HEK293 (cell line): ENCODE measurements at regions not wholly inside any gene's neighbourhood (a gene's known extent, or its start where the extent isn't known, plus 50 kb on each side); places are given as distances from the start of the nearest gene placed in this dataset.

Source experiments
- CTCF ChIA-PET: fragments of 350-600 bp; formaldehyde crosslinking; extraction: SDS; loops from one replicate; lab custom pipeline; 2021; ENCODE audit warnings: antibody characterized with exemption; lab: Yijun Ruan, JAX
- POLR2A ChIA-PET: fragments of 300-600 bp; formaldehyde crosslinking; extraction: SDS; loops from one replicate; lab custom pipeline; 2020; ENCODE audit warnings: antibody characterized with exemption, inconsistent platforms; lab: Yijun Ruan, JAX
- H3K27ac ChIP-seq: fragments of 200-500 bp; sonication (Bioruptor generic); 2 replicates; pipeline ENCODE4 v1.5.1; 2014; ENCODE audit warnings: low read depth, low read length, control low read depth, inconsistent platforms; ENCODE audit errors: extremely low read depth
- H3K36me3 ChIP-seq, 2 experiments: fragments of 200-500 bp in 1 of 2; sonication (Bioruptor generic) in 1 of 2; 1 replicate in 1 of 2; 2 replicates in 1 of 2; pipeline ENCODE4 v1.5.1; 2014 to 2017; ENCODE audit warnings: inconsistent platforms in 2 of 2, low read length in 2 of 2; ENCODE audit not compliant: control insufficient read depth in 2 of 2, insufficient read depth in 1 of 2
- H3K4me1 ChIP-seq: fragments of 200-500 bp; sonication (Bioruptor generic); 2 replicates; pipeline ENCODE4 v1.5.1; 2014; ENCODE audit warnings: mild to moderate bottlenecking, low read length, inconsistent platforms; ENCODE audit not compliant: control insufficient read depth, insufficient read depth
- H3K4me3 ChIP-seq: 2 replicates; pipeline ENCODE4 v1.5.1; 2011; ENCODE audit warnings: low read depth, mild to moderate bottlenecking, control low read depth, low read length, moderate library complexity
- H3K9me3 ChIP-seq: fragments of 200-500 bp; sonication (Bioruptor generic); 2 replicates; pipeline ENCODE4 v1.5.1; 2014; ENCODE audit warnings: low read depth, low read length, inconsistent platforms; ENCODE audit not compliant: control insufficient read depth, insufficient read depth
- BCL6B ChIP-seq: fragments of 450-650 bp; formaldehyde crosslinking; IDR thresholded peaks from 2 replicates; pipeline ENCODE4 v1.5.1; 2017; ENCODE audit warnings: missing biosample characterization, missing genetic modification characterization
- KLF1 ChIP-seq: fragments of 450-650 bp; formaldehyde crosslinking; IDR thresholded peaks from 2 replicates; pipeline ENCODE4 v1.5.1; 2016; ENCODE audit warnings: missing biosample characterization, missing genetic modification characterization
- KLF16 ChIP-seq: fragments of 450-650 bp; formaldehyde crosslinking; IDR thresholded peaks from 2 replicates; pipeline ENCODE4 v1.5.1; 2017; ENCODE audit warnings: missing biosample characterization, missing genetic modification characterization
- MZF1 ChIP-seq: fragments of 450-650 bp; formaldehyde crosslinking; IDR thresholded peaks from 2 replicates; pipeline ENCODE4 v1.5.1; 2017; ENCODE audit warnings: missing biosample characterization, missing genetic modification characterization, borderline replicate concordance
- REPIN1 ChIP-seq: fragments of 450-650 bp; formaldehyde crosslinking; IDR thresholded peaks from 2 replicates; pipeline ENCODE4 v1.5.1; 2017; ENCODE audit warnings: missing biosample characterization, missing genetic modification characterization, low read depth
- YY1 ChIP-seq: fragments of 450-650 bp; formaldehyde crosslinking; IDR thresholded peaks from 2 replicates; pipeline ENCODE4 v1.5.1; 2018; ENCODE audit warnings: missing biosample characterization, missing genetic modification characterization
- YY2 ChIP-seq: fragments of 450-650 bp; formaldehyde crosslinking; IDR thresholded peaks from 2 replicates; pipeline ENCODE4 v1.5.1; 2016; ENCODE audit warnings: missing biosample characterization, missing genetic modification characterization
- ZFHX2 ChIP-seq: fragments of 450-650 bp; formaldehyde crosslinking; conservative IDR thresholded peaks from 2 replicates; pipeline ENCODE4 v1.5.1; 2016; ENCODE audit warnings: missing biosample characterization, missing genetic modification characterization
- ZIC2 ChIP-seq: fragments of 450-650 bp; formaldehyde crosslinking; IDR thresholded peaks from 2 replicates; pipeline ENCODE4 v1.5.1; 2016; ENCODE audit warnings: missing biosample characterization, missing genetic modification characterization
- ZNF121 ChIP-seq: fragments of 450-650 bp; formaldehyde crosslinking; IDR thresholded peaks from 2 replicates; pipeline ENCODE4 v1.5.1; 2016; ENCODE audit warnings: missing biosample characterization, missing genetic modification characterization
- ZNF169 ChIP-seq: fragments of 450-650 bp; formaldehyde crosslinking; IDR thresholded peaks from 2 replicates; pipeline ENCODE4 v1.5.1; 2016; ENCODE audit warnings: missing biosample characterization, missing genetic modification characterization
- ZNF37A ChIP-seq: fragments of 450-650 bp; IDR thresholded peaks from 2 replicates; pipeline ENCODE4 v1.5.1; 2018; ENCODE audit warnings: missing biosample characterization, missing genetic modification characterization
- ZNF48 ChIP-seq: fragments of 450-650 bp; formaldehyde crosslinking; IDR thresholded peaks from 2 replicates; pipeline ENCODE4 v1.5.1; 2016; ENCODE audit warnings: missing biosample characterization, missing genetic modification characterization
- ZNF518A ChIP-seq: fragments of 450-650 bp; formaldehyde crosslinking; conservative IDR thresholded peaks from 2 replicates; pipeline ENCODE4 v1.5.1; 2016; ENCODE audit warnings: low read depth, missing biosample characterization, missing genetic modification characterization
- ZNF521 ChIP-seq: fragments of 450-650 bp; formaldehyde crosslinking; IDR thresholded peaks from 2 replicates; pipeline ENCODE4 v1.5.1; 2017; ENCODE audit warnings: missing biosample characterization, mild to moderate bottlenecking, missing genetic modification characterization
- ZNF529 ChIP-seq: fragments of 450-650 bp; formaldehyde crosslinking; IDR thresholded peaks from 2 replicates; pipeline ENCODE4 v1.5.1; 2017; ENCODE audit warnings: missing genetic modification characterization, missing biosample characterization; ENCODE audit not compliant: insufficient replicate concordance
- ZNF549 ChIP-seq: fragments of 450-650 bp; IDR thresholded peaks from 2 replicates; pipeline ENCODE4 v1.5.1; 2018; ENCODE audit warnings: missing biosample characterization, missing genetic modification characterization, mild to moderate bottlenecking, inconsistent platforms, moderate library complexity
- ZNF561 ChIP-seq: fragments of 450-650 bp; IDR thresholded peaks from 2 replicates; pipeline ENCODE4 v1.5.1; 2018; ENCODE audit warnings: missing biosample characterization, missing genetic modification characterization, borderline replicate concordance
- ZNF610 ChIP-seq: fragments of 450-650 bp; formaldehyde crosslinking; IDR thresholded peaks from 2 replicates; pipeline ENCODE4 v1.5.1; 2016; ENCODE audit warnings: missing biosample characterization, missing genetic modification characterization, borderline replicate concordance
- ZNF704 ChIP-seq: fragments of 450-650 bp; formaldehyde crosslinking; IDR thresholded peaks from 2 replicates; pipeline ENCODE4 v1.5.1; 2016; ENCODE audit warnings: missing biosample characterization, missing genetic modification characterization
- ZNF785 ChIP-seq: fragments of 450-650 bp; formaldehyde crosslinking; IDR thresholded peaks from 2 replicates; pipeline ENCODE4 v1.5.1; 2016; ENCODE audit warnings: missing biosample characterization, missing genetic modification characterization
- ZNF837 ChIP-seq: fragments of 450-650 bp; formaldehyde crosslinking; IDR thresholded peaks from 2 replicates; pipeline ENCODE4 v1.5.1; 2016; ENCODE audit warnings: missing biosample characterization, missing genetic modification characterization
- ZSCAN30 ChIP-seq: fragments of 450-650 bp; IDR thresholded peaks from 2 replicates; pipeline ENCODE4 v1.5.1; 2018; ENCODE audit warnings: missing biosample characterization, mild to moderate bottlenecking, missing genetic modification characterization, moderate library complexity
- ZSCAN4 ChIP-seq: fragments of 450-650 bp; formaldehyde crosslinking; IDR thresholded peaks from 2 replicates; pipeline ENCODE4 v1.5.1; 2017; ENCODE audit warnings: missing biosample characterization, missing genetic modification characterization

GRCh38 chr3:166080096-166080495 lies 242.9 kb upstream of the BCHE start:
- no peak overlapping the region for H3K27ac ChIP-seq
- no peaks in the 10 kb centered on the region for H3K4me1 ChIP-seq
- no peaks in the 10 kb centered on the region for H3K36me3 ChIP-seq
- no peaks in the 10 kb centered on the region for H3K9me3 ChIP-seq
- no peak for TF ChIP-seq ZNF704 (tag by site-specific recombination)
- no peak for TF ChIP-seq ZNF521
- ChIA-PET POLR2A (no interaction called here), CTCF (no interaction called here)
- no peak overlapping the region for H3K4me3 ChIP-seq

- ChIA-PET CTCF (no interaction called here), POLR2A (no interaction called here)
- no peaks in the 10 kb centered on the region for H3K9me3 ChIP-seq
- TF ChIP-seq ZIC2 (tag by site-specific recombination): no peak
- no peak for TF ChIP-seq KLF1
- no peak for TF ChIP-seq ZSCAN30 (tag by site-specific recombination)
- no peak for TF ChIP-seq YY2 (tag by site-specific recombination)
- no peaks in the 10 kb centered on the region for H3K4me1 ChIP-seq
- H3K36me3 ChIP-seq: no peaks in the 10 kb centered on the region
- H3K4me3 ChIP-seq: no peak overlapping the region
- H3K27ac ChIP-seq: no peak overlapping the region
These were observed 234.6 kb upstream of the BCHE start for GRCh38 chr3:166071831-166072230.

- POLR2A ChIA-PET: no interaction called here
- Histone ChIP-seq H3K4me3 (no peak overlapping the region), H3K36me3 (no peaks in the 10 kb centered on the region), H3K4me1 (no peaks in the 10 kb centered on the region), H3K9me3 (no peaks in the 10 kb centered on the region), H3K27ac (no peak overlapping the region)
- CTCF ChIA-PET: no interaction called here
- no peak for TF ChIP-seq BCL6B (tag by site-specific recombination)
- no peak for TF ChIP-seq ZNF529 (tag by site-specific recombination)
- TF ChIP-seq ZNF785: no peak
- no peak for TF ChIP-seq REPIN1 (tag by site-specific recombination)
- TF ChIP-seq ZNF169: no peak
- TF ChIP-seq ZNF37A (tag by site-specific recombination): no peak
- no peak for TF ChIP-seq ZNF549 (tag by site-specific recombination)
- no peak for TF ChIP-seq ZNF610 (tag by site-specific recombination)
- no peak for TF ChIP-seq KLF16 (tag by site-specific recombination)
- no peak for TF ChIP-seq YY1
- no peak for TF ChIP-seq ZSCAN4 (tag by site-specific recombination)
- TF ChIP-seq ZNF518A (tag by site-specific recombination): no peak
- TF ChIP-seq ZNF561: no peak
- TF ChIP-seq ZFHX2 (tag by site-specific recombination): no peak
- no peak for TF ChIP-seq ZNF837 (tag by site-specific recombination)
- TF ChIP-seq ZNF121 (tag by site-specific recombination): no peak
- no peak for TF ChIP-seq ZNF48 (tag by site-specific recombination)
- TF ChIP-seq MZF1: no peak
These were observed 227.3 kb upstream of the BCHE start for GRCh38 chr3:166064476-166064875.
